OCI-LY7 (cell line): ENCODE measurements at regions not wholly inside any gene's neighbourhood (a gene's known extent, or its start where the extent isn't known, plus 50 kb on each side); places are given as distances from the start of the nearest gene placed in this dataset.

Source experiments
- CTCF ChIP-seq: fragments of 200-600 bp; sonication (generic); conservative IDR thresholded peaks from 2 replicates; pipeline ENCODE4 v1.5.1; 2014; ENCODE audit warnings: mild to moderate bottlenecking, antibody characterized with exemption, low read length, moderate library complexity, mixed read lengths
- EZH2phosphoT487 ChIP-seq: fragments of 200-600 bp; sonication (generic); IDR thresholded peaks from 2 replicates; pipeline ENCODE4 v1.6.1; 2018; ENCODE audit warnings: low read depth, borderline replicate concordance, mild to moderate bottlenecking, mixed run types, antibody characterized with exemption, low read length, moderate library complexity, mixed read lengths

GRCh38 chr12:58814036-58814435, 106.3 kb downstream of the LRIG3 start:
- no peak for TF ChIP-seq CTCF
- no peak for TF ChIP-seq EZH2phosphoT487
